GM10248 (cell line): ENCODE measurements at regions not wholly inside any gene's neighbourhood (a gene's known extent, or its start where the extent isn't known, plus 50 kb on each side); places are given as distances from the start of the nearest gene placed in this dataset.

ENCODE experiments used
- CTCF ChIA-PET: fragments of 300-600 bp; sonication (Branson Sonifier 250); formaldehyde crosslinking; extraction: SDS; loops from one replicate; lab custom pipeline; 2021; ENCODE audit warnings: antibody characterized with exemption; lab: Yijun Ruan, JAX
- POLR2A ChIA-PET: fragments of 350-650 bp; sonication (Branson Sonifier 250); formaldehyde crosslinking; extraction: SDS; loops from one replicate; lab custom pipeline; 2020; ENCODE audit warnings: antibody characterized with exemption; lab: Yijun Ruan, JAX
- DNase-seq: peaks from one replicate; pipeline ENCODE4 v3.0.0; 2012; ENCODE audit errors: extremely low spot score
- CTCF ChIP-seq: IDR thresholded peaks from 2 replicates; pipeline ENCODE4 v1.5.1; 2012; ENCODE audit warnings: mild to moderate bottlenecking, low read depth; ENCODE audit errors: extremely low read depth, missing control alignments, control extremely low read depth

- ChIA-PET CTCF (no interaction called here), POLR2A (no interaction called here)
- no peak for TF ChIP-seq CTCF
- no peak for DNase-seq
Observed at GRCh38 chr7:53940483-53940882, 601.7 kb upstream of the VSTM2A start.

DNA sequence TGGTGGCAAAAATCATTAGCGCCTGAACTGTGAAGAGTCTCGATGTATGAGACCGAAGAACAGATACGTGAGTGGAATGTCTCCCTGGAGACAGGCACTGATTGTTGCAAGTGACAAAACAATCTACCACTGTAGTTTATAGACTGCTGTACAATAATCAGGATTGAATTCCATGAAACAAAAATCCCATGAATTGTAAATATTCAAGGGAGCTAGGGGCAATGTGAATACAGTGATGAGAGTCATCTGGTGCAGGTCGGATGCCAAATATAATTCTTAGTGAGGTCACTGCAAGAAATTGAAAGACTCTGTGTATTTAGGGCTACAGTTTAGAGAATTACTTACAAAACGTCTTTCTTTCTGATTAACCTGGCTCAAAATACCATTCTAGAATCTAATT lies 594.4 kb upstream of the VSTM2A start:
- ChIA-PET POLR2A (no interaction called here), CTCF (interaction anchor here (1.7 kb wide), 1 partner anchor 17 kb away, joined by 5 read pairs; no protein-coding TSS in a partner anchor)
- no peak for TF ChIP-seq CTCF
- DNase-seq: no peak

GRCh38 chr7:53965716-53966115 lies 576.5 kb upstream of the VSTM2A start:
- CTCF ChIA-PET: no interaction called here

GRCh38 chr7:53983480-53983879 lies 558.7 kb upstream of the VSTM2A start:
- CTCF ChIA-PET: no interaction called here
- DNase-seq: no peak
- no peak for TF ChIP-seq CTCF
- POLR2A ChIA-PET: no interaction called here

More at GRCh38 chr7:53965716-53966115, 576.5 kb upstream of the VSTM2A start:
- no peak for DNase-seq
- TF ChIP-seq CTCF: no peak
- POLR2A ChIA-PET: no interaction called here

DNA sequence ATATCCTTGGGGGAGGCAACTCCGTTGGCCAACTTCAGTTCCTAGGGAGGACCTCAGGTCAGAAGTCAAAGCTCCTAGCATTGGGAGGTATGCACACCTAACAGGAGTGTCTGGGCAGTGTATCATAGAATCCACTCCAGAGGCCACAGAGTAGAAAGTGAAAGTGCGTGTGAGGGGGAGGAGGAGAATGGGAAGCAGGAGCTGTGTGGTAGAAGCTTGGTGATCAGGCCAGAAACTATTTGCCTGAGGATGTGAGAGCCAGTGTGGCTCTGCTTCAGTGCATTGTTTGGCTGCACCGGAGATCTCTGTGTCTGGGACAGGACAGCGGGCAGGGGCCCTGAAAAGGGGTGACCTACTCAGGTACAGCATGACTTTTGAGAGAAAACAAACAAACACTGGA lies 557.4 kb upstream of the VSTM2A start:
- ChIA-PET CTCF (interaction anchor here (1.2 kb wide), 1 partner anchor 9 kb away, joined by 4 read pairs; no protein-coding TSS in a partner anchor), POLR2A (no interaction called here)
- DNase-seq: no peak
- TF ChIP-seq CTCF: no peak

DNA sequence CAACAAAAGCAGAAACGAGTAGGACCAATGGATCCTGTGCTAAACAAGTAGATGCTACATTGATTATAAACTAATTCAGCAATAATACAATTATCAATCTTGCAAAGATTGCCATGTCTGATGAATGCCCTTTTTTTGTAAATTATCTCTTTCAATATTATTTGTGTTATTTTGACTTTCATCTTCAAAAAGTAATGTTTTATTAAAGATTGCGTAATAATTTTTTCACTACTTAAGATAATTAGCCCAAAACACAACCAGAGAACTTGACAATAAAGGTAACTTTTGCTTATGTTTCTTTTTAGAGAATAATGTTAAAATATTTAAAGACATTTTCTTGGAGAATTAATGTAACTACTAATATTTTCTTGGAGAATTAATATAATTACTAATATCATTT lies 553.8 kb upstream of the VSTM2A start:
- ChIA-PET POLR2A (no interaction called here), CTCF (interaction anchor here (1.1 kb wide), 1 partner anchor 8 kb away, joined by 3 read pairs; no protein-coding TSS in a partner anchor)
- TF ChIP-seq CTCF: no peak
- DNase-seq: no peak
